Natural killer cell (primary cell): ENCODE measurements at regions not wholly inside any gene's neighbourhood (a gene's known extent, or its start where the extent isn't known, plus 50 kb on each side); places are given as distances from the start of the nearest gene placed in this dataset.

ENCODE experiments used
- ATAC-seq, 3 donors: fragments of 150-1000 bp in 2 of 3; fragments of 200-7000 bp in 1 of 3; cut with Tn5 transposase; 1 replicate in 1 of 3; 2 replicates in 2 of 3; pipeline ENCODE4 v1.10.0; 2021; ENCODE audit warnings: mild to moderate bottlenecking in 2 of 3, moderate library complexity in 2 of 3
- DNase-seq, 2 donors: peaks; one replicate each; pipeline versions ENCODE4 v3.0.0 to v3.0.0-alpha.2; 2013 to 2021; ENCODE audit warnings: mixed read lengths in 1 of 2
- H3K27ac ChIP-seq: one replicate; pipeline ENCODE4 v1.5.1; 2013; ENCODE audit warnings: mild to moderate bottlenecking, low read length
- H3K27me3 ChIP-seq: one replicate; pipeline ENCODE4 v1.6.1; 2013; ENCODE audit warnings: low read length; ENCODE audit not compliant: control insufficient read depth, insufficient read depth
- H3K36me3 ChIP-seq: one replicate; pipeline ENCODE4 v1.6.1; 2013; ENCODE audit warnings: low read length; ENCODE audit not compliant: control insufficient read depth, insufficient read depth
- H3K4me1 ChIP-seq: one replicate; pipeline ENCODE4 v1.6.1; 2013; ENCODE audit warnings: low read length; ENCODE audit not compliant: control insufficient read depth, insufficient read depth
- H3K4me3 ChIP-seq: one replicate; pipeline ENCODE4 v1.5.1; 2013; ENCODE audit warnings: low read length
- H3K9me3 ChIP-seq: one replicate; pipeline ENCODE4 v1.6.1; 2013; ENCODE audit warnings: low read length; ENCODE audit not compliant: control insufficient read depth, insufficient read depth
- H3K27ac Mint-ChIP-seq, 2 donors: one replicate each; pipeline ENCODE4 v1.8.0; 2022; ENCODE audit warnings: mild to moderate bottlenecking in 2 of 2, mixed read lengths in 2 of 2, moderate library complexity in 1 of 2
- H3K27me3 Mint-ChIP-seq, 2 donors: one replicate each; pipeline ENCODE4 v1.8.0; 2022; ENCODE audit warnings: low read depth in 2 of 2, mixed read lengths in 2 of 2
- H3K36me3 Mint-ChIP-seq: one replicate; pipeline ENCODE4 v1.8.0; 2022; ENCODE audit warnings: mixed read lengths
- H3K4me1 Mint-ChIP-seq, 2 donors: one replicate each; pipeline ENCODE4 v1.8.0; 2022; ENCODE audit warnings: mixed read lengths in 2 of 2
- H3K4me3 Mint-ChIP-seq: one replicate; pipeline ENCODE4 v1.8.0; 2022; ENCODE audit warnings: mild to moderate bottlenecking, moderate library complexity, mixed read lengths
- H3K9me3 Mint-ChIP-seq, 2 donors: one replicate each; pipeline ENCODE4 v1.8.0; 2022; ENCODE audit warnings: mixed read lengths in 2 of 2
- WGBS: methylation state at CpG from one replicate; pipeline ENCODE4 v1.1.7; 2013; ENCODE audit warnings: missing lambda C conversion rate; ENCODE audit not compliant: insufficient coverage; 5-methylcytosine and 5-hydroxymethylcytosine counted together
- intact Hi-C: fragments of 100-400 bp; cut with micrococcal nuclease; formaldehyde crosslinking; loops from one replicate; pipeline ENCODE4 v1.14.2; 2022
- TF ChIP-seq, protein P1 (sequence below): fragments of 200-600 bp; IDR thresholded peaks from one replicate; pipeline ENCODE4 v1.8.0; 2022; ENCODE audit warnings: antibody characterized with exemption

DNA sequence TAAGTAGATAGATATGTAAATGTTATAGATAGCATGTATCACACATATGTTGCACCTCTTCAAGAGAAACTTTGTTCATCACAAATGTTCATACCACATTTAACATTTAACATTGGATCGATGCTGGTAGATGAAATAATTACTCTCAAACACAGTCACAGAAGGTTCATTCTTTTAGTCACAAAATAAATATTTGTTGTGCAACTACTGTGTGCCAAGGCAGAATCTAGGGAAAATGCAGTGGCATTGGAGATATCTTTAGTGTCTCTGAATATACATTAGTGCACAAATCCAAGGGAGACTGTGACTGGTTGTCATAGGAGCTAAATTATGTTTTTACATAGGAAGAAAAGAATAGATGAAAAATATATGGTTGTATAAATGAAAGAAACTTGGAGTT is 535.7 kb downstream of the BRINP3 start:
- no peak overlapping the region for H3K27ac Mint-ChIP-seq
- Histone ChIP-seq H3K4me1 (no peaks in the 10 kb centered on the region), H3K36me3 (no peaks in the 10 kb centered on the region), H3K9me3 (no peaks in the 10 kb centered on the region), H3K4me3 (no peak overlapping the region), H3K27ac (no peak overlapping the region), H3K27me3 (no peaks in the 10 kb centered on the region)
- H3K4me1 Mint-ChIP-seq, result no peaks in the 10 kb centered on the region
- TF ChIP-seq, protein P1, sequence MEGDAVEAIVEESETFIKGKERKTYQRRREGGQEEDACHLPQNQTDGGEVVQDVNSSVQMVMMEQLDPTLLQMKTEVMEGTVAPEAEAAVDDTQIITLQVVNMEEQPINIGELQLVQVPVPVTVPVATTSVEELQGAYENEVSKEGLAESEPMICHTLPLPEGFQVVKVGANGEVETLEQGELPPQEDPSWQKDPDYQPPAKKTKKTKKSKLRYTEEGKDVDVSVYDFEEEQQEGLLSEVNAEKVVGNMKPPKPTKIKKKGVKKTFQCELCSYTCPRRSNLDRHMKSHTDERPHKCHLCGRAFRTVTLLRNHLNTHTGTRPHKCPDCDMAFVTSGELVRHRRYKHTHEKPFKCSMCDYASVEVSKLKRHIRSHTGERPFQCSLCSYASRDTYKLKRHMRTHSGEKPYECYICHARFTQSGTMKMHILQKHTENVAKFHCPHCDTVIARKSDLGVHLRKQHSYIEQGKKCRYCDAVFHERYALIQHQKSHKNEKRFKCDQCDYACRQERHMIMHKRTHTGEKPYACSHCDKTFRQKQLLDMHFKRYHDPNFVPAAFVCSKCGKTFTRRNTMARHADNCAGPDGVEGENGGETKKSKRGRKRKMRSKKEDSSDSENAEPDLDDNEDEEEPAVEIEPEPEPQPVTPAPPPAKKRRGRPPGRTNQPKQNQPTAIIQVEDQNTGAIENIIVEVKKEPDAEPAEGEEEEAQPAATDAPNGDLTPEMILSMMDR, result no peak
- H3K36me3 Mint-ChIP-seq, result peaks cover 10% of the 10 kb centered on the region
- H3K9me3 Mint-ChIP-seq, result peaks cover 6 to 10% of the 10 kb centered on the region in 2 donors
- DNase-seq, result no peak
- H3K27me3 Mint-ChIP-seq, result no peaks in the 10 kb centered on the region
- H3K4me3 Mint-ChIP-seq, result no peak overlapping the region
- WGBS, result 100% methylated on average over 1 of the region's 1 CpG
- intact Hi-C loops, result no loop called here
- no peak for ATAC-seq

DNA sequence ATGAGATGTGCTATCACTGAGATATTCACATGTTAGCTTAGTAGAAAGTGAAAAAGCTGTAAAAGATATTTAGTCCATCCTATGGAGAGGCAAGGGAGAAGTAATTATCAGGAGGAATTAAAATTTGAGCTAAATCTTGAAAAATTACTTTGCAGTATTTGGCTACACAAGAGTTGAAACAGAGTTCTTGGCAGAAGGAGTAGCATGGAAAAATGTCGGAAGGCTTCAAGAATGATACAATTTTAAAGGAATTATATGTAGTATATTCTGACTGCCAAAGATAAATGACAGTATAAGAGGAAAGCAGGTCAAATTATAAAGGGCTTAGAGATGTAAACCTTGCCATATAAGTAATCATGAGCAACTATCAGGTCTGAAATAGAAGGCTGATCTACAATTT is 518.9 kb downstream of the BRINP3 start:
- Histone ChIP-seq H3K27ac (no peak overlapping the region), H3K9me3 (no peaks in the 10 kb centered on the region), H3K36me3 (no peaks in the 10 kb centered on the region), H3K4me1 (no peaks in the 10 kb centered on the region), H3K27me3 (no peaks in the 10 kb centered on the region), H3K4me3 (no peak overlapping the region)
- no peak overlapping the region for H3K4me3 Mint-ChIP-seq
- no peaks in the 10 kb centered on the region for H3K27me3 Mint-ChIP-seq
- TF ChIP-seq, protein P1, result no peak
- ATAC-seq (no peak), DNase-seq (no peak)
- H3K36me3 Mint-ChIP-seq, result peaks cover 6% of the 10 kb centered on the region
- 77% methylated on average over 1 of the region's 1 CpG for WGBS
- H3K27ac Mint-ChIP-seq, result no peak overlapping the region
- peaks cover 10 to 19% of the 10 kb centered on the region in 2 donors for H3K9me3 Mint-ChIP-seq
- H3K4me1 Mint-ChIP-seq, result no peaks in the 10 kb centered on the region
- intact Hi-C loops, result no loop called here

DNA sequence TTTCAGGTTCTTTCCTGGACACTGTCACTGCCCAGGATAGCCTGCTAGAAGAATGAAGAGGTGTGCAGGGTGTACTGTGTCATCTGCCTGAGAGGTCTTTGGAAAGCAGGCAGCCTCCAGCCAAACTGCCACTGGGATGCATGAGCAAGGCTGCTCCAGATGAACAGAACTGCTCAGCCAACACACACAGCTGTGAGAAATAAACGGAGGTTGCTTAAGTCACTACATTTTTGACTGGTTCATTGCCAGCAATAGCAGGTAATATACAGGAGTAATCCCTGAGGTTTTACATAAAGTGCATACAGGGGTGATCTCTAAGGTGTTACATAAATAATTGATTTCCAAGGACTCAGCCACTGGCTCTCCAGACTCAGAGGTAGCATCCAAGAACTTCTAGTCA is 516.9 kb downstream of the BRINP3 start:
- Histone ChIP-seq H3K27me3 (no peaks in the 10 kb centered on the region), H3K27ac (no peak overlapping the region), H3K4me1 (no peaks in the 10 kb centered on the region), H3K4me3 (no peak overlapping the region), H3K9me3 (no peaks in the 10 kb centered on the region), H3K36me3 (no peaks in the 10 kb centered on the region)
- intact Hi-C loops, result no loop called here
- no peak for DNase-seq
- no peaks in the 10 kb centered on the region for H3K4me1 Mint-ChIP-seq
- no peak for ATAC-seq
- peaks cover 8 to 16% of the 10 kb centered on the region in 2 donors for H3K9me3 Mint-ChIP-seq
- H3K4me3 Mint-ChIP-seq, result no peak overlapping the region
- H3K27ac Mint-ChIP-seq, result no peak overlapping the region
- H3K36me3 Mint-ChIP-seq, result peaks cover 6% of the 10 kb centered on the region
- 100% methylated on average over 1 of the region's 1 CpG for WGBS
- no peaks in the 10 kb centered on the region for H3K27me3 Mint-ChIP-seq
- TF ChIP-seq, protein P1, result no peak

DNA sequence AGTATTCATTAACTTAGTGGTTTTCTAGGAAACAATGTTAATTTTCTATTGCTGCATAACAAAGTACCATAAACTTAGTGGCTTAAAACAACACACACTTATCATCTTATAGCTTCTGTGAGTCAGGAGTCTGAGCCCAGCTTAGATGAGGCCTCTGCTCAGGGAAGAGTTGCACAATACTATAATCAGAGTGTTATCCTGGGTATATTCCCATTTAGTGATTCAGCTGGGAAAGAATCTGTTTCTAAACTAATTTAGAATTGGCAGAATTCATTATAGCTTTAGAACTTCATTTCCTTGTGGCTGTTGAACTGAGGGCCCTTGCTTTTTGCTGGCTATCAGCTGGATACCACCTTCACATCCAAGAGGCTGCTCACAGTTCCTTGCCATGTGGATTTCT is 515.5 kb downstream of the BRINP3 start:
- Histone ChIP-seq H3K36me3 (no peaks in the 10 kb centered on the region), H3K27me3 (no peaks in the 10 kb centered on the region)
- intact Hi-C loops, result no loop called here

More for the DNA sequence above, 515.5 kb downstream of the BRINP3 start:
- no peak overlapping the region for H3K4me3 ChIP-seq
- TF ChIP-seq, protein P1, result no peak
- H3K36me3 Mint-ChIP-seq, result peaks cover 11% of the 10 kb centered on the region
- H3K4me3 Mint-ChIP-seq, result no peak overlapping the region
- H3K27me3 Mint-ChIP-seq, result no peaks in the 10 kb centered on the region
- no peak overlapping the region for H3K27ac Mint-ChIP-seq
- DNase-seq (no peak), ATAC-seq (no peak)
- peaks cover 11 to 18% of the 10 kb centered on the region in 2 donors for H3K9me3 Mint-ChIP-seq
- no peak overlapping the region for H3K27ac ChIP-seq
- H3K4me1 ChIP-seq, result no peaks in the 10 kb centered on the region
- no peaks in the 10 kb centered on the region for H3K9me3 ChIP-seq
- no peaks in the 10 kb centered on the region for H3K4me1 Mint-ChIP-seq
